HG03558 (cell line): ENCODE measurements at regions not wholly inside any gene's neighbourhood (a gene's known extent, or its start where the extent isn't known, plus 50 kb on each side); places are given as distances from the start of the nearest gene placed in this dataset.

ENCODE experiments used
- ATAC-seq: cut with Tn5 transposase; IDR thresholded peaks from one replicate; pipeline ENCODE4 v1.9.1; 2021; ENCODE audit warnings: moderate number of reproducible peaks; ENCODE audit not compliant: unreplicated experiment; ENCODE audit errors: extremely low read depth

DNA sequence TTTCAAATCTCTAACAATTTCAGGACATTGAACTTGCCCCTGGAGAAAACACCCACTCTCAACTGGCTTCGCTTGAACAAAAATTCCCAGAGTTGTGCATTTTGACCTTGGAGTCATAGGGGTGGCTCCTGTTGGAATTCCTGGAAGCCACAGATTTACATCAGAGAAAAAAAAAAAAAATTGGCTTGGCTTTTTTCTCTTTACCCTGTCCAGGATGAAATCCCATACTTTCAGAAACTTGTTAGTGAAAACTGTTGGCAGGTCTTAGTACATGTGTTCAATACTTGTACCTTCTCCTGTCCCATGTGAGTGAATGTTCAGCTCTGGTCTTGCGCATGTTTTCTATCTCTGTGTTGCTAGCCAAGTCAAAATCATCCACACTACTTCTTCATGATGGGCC lies 228.8 kb downstream of the TGFB2 start:
- no peak for ATAC-seq

DNA sequence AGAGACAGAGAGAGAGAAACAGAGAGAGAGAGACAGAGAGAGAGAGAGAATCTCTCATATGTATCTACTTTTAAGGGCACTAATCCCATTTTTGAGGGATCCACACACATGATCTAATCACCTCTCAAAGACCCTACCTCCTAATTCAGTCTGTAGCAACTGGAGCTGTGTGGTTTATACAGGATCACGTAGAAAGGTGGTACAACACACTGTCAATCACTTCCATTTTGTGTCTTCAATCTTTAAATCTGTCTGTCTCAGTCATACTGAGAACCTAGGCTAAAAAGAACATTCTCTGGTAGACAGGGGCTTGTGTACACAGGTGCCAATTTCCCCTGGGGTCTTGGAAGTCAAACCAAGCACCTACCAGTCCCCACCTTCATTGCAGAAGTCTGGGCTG lies 229.9 kb downstream of the TGFB2 start:
- no peak for ATAC-seq

DNA sequence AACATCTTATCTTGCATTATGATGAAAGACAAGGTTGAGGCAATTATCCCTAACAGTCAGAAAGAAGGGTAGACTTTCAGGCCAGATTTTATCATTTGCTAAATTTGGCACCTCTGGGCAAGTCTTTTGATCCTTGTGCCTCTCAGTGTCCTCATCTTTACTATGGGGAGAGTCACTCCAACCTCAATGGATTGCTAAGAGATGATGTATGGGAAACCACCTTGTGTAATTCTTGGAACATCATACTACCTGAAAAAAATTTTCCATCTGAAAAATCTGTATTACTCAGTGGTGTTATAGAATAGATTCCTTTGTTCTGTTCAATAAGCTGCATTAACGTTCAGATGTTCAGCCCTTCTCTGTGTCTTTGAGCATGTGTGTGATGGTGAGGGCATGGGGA lies 230.7 kb downstream of the TGFB2 start:
- no peak for ATAC-seq

DNA sequence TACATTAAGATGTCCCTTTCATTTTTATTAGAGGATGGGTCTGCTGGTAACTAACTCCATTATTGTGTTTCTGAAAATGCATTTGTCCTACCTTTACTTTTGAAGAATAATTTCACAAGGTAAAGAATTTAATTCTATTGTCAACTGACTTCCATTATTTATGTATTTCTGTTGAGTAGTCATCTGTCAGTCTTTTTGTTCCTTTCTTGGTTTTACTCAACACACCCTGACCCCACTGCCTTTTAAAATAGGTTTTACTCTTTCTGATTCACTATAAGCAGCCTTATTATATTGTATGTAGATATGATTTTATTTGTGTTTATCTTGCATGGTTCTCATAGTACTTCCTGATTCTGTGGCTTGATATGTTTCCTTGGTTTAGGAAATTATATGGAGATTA lies 237.5 kb downstream of the TGFB2 start:
- ATAC-seq, result no peak

DNA sequence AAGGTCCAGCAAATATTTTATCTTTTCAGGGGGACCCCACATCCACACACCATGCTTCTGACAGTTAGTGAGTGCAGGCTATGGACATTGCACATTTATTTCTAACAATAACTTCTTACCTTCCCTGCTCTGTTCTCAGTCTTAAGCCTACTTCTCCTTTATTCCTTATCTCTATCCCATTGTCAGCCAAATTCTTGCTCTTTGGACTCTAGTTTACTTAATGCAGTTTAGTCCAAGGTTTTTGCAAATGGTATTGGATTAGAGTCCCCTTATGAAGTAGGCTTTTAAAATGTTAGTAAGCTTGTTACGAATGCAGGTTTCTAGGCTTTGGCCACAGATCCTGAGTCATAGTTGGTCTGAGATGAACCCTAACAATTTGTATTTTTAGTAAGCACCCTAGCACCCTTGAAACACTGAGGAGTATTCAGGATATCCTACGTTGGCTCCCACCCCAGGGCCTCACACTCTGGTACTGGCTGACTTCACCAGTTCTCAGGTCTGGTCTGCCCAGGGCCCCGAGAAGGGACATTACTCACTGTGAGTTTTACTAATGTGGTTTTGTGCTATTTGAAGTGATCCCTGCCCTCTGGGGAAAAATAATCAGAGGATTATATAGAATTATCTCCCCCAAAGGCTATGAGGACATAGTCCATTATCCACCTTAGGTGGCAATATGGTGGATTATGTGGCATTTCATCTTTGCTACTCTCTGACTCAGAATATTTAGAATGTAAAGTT lies 239.5 kb downstream of the TGFB2 start:
- no peak for ATAC-seq

DNA sequence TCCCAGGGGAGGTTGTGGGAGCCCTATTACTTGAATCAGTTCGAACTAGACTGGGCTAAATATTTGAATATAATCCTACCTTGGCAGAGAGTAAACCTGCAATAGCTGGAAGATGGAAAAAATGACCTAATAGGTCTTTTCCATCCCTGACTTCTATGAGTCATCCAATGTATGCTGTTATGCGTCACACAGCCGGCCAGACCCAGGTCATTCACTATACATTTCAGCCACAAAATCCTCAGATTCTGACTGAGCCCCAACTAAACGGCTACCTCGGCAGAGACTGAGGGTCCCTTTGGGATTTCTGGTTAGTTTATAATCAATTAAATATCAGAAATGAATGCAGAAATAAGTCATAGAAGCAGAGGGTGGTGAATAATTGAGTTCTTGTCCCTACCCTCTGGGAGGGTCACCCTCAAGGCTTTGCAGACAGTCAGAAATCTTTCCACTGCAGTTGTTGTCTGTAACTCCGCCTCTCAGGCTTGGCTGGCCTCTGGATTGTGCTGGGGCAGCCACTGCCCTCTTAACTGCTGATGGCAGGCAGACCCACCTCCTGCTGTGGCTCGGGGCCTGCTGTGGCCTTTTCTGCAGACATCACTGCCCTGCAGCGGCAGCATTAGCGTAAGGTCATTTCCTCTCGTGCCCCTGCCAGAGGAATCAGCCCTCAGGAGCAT lies 240.5 kb downstream of the TGFB2 start:
- no peak for ATAC-seq

DNA sequence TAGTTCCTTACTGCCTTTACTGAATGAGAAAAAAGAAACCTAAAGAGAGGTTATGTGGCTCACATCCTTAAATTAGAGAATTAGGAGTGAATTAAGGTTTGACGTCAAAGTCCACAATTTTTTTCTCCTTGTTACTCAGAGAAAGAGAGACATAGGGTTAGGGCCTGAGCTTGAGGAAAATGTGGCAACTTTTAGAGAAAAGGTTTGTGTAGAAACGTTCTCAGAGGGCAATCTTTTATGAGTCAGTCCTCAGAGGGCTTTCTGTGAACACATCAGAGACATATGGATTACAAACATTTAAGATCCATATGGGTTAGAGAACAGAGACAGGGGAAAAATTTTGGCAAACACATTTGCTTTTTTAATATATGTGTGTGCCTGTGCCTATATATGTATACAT lies 242.8 kb downstream of the TGFB2 start:
- no peak for ATAC-seq

DNA sequence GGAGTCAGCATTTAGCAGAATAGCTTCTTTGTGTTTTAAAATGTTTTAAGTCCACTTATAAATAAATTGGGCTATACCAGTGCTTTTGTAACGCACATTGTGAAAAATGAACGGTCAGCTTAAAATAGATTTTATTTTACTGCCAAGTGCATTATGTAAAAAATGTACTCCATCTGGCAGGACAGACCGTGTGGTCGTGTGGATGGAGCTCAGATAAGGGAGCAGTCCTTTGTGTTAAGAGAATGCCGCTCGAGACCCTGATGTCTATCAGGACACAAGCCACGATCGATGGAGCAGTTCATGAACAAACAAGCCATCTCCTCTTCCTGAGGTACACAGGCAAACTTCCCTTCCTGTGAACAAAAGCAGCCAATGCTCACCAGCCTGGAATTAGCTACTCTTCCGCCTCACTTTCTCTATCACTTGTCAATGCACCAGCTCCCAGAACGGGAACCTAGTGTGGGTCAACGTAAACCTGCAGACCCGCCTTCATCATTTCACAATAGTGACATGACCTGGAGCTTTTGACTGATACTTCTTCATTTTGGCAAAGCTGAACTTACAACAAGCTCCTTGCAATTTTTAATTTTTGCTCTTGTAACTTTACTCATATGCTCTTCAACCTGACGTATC lies 243.5 kb downstream of the TGFB2 start:
- no peak for ATAC-seq

DNA sequence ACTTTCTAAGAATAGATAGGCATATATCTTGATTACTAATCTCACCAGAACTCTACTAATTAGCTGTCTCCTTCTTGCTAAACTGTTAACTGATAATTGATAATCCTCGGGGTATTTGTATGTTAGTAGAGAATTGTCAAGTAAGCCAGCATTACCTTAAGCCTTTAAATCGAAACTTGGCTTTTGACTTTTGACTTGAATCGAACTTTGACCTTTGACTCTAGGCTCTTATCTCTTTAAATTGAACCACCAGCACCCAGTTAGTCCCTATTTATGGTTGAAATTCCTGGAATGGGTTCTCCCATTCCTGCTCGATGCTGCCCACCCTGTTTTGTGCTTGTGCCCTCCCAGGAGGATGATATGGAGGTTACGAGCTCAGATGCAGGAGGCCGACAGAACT lies 244.4 kb downstream of the TGFB2 start:
- ATAC-seq, result no peak

DNA sequence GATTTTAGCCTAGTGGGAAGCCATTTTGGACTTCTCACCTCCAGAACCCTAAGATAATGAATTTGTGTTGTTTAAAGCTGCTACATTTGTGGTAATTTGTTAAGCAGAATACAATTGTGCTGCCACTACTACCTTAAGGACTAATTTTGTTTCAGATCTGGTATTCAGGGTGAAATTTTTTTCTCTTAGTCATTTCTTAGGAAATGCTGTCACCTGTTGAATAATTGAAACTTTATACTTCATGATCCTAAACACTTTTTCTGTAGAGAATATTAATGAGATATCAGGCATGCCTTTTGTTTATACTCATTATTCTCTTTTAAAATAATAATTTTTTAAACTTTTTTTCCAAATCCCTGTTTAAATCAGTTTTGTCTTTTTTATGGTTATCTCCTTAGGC lies 246.8 kb downstream of the TGFB2 start:
- ATAC-seq, result no peak

DNA sequence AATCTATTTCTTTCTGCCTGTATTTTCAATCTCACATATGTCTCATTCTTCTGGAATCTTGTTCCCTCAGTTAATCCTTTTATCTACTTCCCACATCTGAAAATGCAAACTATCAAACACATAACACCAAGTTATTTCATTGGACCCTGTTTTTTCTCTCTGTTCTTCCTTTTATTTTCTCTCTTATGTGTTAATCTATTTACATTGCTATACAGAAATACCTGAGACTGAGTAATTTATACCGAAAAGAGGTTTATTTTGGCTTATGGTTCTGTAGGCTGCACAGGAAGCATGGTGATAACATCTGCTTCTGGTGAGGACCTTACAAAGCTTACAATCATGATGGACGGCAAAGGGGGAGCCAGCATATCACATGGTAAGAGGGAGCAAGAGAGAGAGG lies 247.6 kb downstream of the TGFB2 start:
- no peak for ATAC-seq

DNA sequence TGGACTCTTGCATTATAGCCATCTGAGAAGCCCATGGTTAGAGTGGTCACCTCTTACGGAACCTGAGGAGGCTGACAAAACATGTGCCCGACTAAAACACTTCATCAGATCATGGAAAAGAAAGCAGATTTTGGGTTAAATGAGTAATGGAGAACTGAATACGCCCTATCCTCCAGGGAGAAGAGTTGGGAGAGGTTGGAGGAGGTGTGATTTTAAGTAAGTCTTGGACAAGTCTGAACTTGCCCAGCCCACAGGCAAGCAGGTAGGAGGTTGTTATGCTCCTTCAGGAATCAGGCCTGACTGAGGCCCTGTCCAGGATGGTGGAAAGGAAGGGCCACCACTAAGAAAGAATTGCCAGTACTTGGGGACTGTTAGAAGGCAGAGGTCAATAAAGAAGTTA lies 255.8 kb downstream of the TGFB2 start:
- no peak for ATAC-seq

DNA sequence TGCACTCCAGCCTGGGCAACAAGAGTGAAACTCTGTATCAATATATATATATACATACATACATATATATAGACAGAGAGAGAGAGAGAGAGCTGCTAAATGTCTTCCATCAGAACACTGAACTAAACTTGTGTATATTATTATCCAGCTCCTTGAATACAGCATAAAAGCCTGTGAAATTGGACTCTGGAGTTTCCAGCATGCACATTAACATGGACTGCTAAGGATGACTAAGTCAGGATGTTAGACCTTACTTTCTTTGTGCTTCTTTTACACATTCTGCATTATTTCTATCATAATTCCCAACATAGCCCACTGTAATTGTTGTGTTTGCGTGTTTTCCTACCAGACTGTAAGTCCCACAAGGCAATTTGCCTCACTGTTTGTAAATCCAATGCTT lies 259.1 kb downstream of the TGFB2 start:
- ATAC-seq, result no peak

DNA sequence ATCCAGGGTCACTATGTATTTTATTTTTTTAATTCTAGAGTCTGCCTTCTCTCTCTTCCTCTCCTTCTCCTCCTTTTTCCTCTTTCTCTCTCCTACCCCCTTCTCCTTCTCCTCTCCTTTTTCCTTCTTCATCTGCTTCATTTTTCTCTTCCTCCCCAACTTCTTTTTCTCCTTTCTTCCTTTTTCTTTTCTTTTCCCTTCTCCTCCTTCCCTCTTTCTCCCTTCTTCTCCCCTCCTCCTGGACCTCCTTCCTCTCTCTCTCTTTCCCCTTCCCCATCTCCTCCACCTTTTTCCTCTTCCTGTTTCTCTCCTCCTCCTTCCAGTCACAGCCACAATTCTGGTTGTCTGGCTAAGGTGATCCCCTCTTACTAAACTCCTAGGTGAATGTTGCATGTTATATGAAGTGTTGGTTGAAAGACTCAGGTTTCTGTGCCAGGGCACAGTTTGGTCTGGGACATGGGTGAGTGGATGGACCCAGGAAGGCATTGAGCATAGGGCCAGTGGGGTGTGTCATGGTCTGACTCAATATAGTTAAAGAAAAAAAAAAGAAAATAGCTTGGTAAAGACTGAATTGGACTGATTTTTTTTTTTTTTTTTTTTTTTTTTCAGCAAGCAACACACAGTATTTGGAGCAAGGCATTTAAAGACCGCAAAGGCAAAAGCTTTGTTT lies 266.9 kb downstream of the TGFB2 start:
- no peak for ATAC-seq

DNA sequence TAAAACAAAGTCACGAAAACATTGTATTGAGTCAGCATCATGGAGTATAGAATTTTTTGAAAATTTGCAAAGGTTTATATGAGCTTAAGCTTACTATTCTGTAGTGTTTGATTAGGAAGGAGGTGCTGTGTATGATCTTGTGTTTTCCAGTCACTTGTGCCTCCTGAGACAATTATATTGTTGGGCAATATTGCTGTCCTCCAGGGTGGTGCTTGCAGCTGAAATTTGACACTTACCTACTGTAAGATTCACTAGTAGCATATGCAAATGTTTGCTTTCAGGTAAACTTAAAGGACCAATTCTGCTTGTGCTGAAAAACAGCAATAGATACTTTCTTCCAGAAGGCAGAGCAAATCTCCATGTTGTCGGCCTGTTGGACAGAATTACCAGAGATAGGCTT lies 268.0 kb downstream of the TGFB2 start:
- ATAC-seq, result no peak

DNA sequence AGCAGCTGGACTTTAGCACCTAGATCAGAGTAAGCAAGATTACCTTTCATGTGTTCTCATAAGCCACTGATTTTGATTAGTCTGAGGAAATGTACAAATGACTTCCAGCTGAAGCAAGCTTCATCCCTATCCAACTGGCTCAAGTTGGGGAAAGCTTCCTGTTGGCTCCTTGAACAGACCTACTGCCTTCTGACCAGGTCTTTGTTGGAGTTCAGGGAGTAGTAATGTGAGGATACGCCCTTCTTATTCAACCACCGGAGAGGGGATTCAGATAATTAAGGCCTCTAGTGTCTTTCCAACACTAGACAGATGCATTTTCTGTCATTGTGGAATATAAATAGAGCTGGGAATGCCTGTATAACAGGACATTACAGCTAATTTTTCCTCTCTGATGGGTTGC lies 268.9 kb downstream of the TGFB2 start:
- ATAC-seq, result no peak

DNA sequence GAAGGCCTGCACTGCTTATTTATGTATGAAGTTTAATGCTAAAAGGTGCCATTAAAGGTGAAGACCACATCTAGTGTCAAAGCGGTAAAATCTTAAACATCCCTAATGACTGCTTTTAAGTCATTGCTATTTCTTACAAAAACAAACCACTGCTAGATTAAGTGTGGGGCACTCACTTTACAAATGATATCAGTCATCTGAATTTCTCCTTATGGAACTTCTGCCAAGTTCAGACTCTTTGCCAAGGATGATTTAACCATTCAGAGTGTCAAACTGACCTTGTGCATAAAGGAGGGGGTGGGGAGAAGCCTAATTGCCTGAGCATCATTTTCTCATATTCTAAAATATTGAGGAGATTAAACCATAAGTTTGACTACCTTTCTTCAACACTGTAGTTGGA lies 271.5 kb downstream of the TGFB2 start:
- no peak for ATAC-seq

DNA sequence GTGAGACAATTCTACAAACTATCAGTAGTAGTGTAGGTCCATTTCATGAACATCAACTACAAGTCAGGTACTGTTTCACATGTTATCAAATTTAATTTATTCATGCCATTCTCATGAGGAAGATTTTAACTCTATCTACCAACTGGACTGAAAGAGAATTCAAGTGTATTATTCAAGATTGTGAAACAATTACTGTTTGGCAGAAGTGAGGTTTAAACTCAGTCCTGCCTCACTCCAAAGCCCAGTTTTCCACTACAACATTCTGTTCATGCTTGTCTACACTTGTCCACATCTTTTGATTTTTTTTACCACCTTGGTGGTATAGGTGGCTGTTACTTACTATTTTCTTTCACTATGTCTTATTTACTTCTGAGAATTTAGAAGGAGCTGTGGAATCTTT lies 272.9 kb downstream of the TGFB2 start:
- no peak for ATAC-seq

DNA sequence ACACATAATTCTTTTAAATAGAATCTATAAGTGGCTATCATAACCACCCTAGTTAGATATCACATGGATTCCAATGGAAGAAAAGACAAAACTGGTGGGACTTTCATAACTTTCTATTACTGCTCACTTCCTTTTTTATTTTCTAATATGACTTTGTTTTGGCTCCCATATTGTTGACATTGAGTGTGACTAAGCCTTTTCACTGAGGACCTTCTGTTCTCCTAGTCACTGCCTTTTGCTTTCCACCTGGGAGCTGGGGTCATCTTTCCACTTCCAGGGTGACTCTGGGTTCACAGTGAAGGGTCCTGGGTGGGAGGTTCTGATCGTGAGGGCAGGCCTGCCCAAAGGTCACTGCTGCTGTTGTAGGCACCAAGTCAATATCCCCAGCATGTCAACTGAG lies 275.8 kb downstream of the TGFB2 start:
- no peak for ATAC-seq

DNA sequence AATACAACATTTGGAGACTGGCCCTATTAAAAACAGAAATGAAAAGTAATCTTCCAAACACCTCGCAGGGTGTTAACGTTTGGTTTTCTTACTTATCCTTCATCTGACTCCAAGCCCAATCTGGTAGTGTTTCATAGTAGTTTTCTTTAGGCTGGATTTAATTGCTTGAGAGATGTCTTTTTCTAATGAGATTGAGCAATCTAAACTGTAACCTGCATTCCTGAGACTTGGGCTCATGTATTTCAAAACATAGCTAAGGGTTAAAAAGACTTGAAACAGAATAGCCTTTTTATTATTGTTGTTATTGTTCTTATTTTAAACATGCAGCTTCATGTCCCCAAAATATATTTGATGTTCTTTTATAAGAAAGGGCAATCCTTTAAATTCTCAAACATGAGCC lies 278.9 kb downstream of the TGFB2 start:
- no peak for ATAC-seq

DNA sequence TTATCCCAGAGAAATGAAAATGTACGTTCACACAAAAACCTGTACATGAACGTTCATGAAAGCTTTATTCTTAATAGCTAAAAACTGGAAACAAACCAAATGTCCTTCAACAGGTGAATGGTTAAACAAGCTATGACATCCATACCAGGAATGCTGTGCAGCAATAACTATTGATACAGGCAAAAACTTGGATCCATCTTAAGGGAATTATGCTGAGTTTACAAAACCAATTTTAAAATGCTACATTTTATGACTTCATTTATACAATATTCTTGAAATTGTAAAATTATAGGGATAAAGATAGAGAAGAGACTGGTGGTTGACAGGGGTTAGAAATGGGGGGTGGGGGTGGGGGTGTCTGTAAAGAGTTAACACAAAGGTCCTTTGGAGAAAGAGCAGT lies 280.3 kb downstream of the TGFB2 start:
- ATAC-seq, result no peak
